ENCODE measurements at regions not wholly inside any gene's neighbourhood (a gene's known extent, or its start where the extent isn't known, plus 50 kb on each side); places are given as distances from the start of the nearest gene placed in this dataset.
"Not testable (repeated sequence)": the region's sequence is repeated elsewhere in the genome, so short reads cannot be mapped to it uniquely, and the experiment has no call there.

DNA sequence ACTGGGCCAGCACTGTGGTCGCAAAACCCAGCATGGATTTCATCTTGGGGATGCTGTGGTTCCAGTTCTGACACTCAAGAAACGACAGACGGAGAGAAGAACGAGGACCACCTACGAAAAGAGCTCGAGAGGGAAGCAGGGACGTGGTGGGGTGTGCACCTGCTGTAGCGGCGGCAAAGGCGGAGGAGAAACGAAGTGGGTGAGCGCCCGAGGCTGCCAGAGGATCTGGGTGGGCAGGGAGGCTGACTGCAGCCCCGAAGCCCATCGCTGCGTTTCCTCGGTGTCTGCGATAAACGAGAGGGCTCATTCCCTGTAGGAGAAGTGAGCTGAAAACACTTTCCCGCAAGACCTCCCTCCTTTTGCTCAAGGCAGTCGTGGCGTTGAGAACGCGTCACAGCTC, 246.1 kb downstream of the OR4C45 start:
- DNase-seq (ENCODE audit: low read depth in 1 of 2, low spot score in 1 of 2): no peak
- in situ Hi-C loops (cut with HindIII; ENCODE audit: low pct_unique_long_range_greater_than_20kb, low sequenced_read_pairs): no loop called here
- no peak for TF ChIP-seq JUND (IDR thresholded peaks at IDR 0.05; ENCODE audit: low read depth)

GRCh38 chr11:50298182-50298988, 265.7 kb downstream of the OR4C45 start:
- no peak for TF ChIP-seq JUND (IDR thresholded peaks at IDR 0.05; ENCODE audit: low read depth)
- no peak for DNase-seq (ENCODE audit: low read depth in 1 of 2, low spot score in 1 of 2)
- in situ Hi-C loops (cut with HindIII; ENCODE audit: low pct_unique_long_range_greater_than_20kb, low sequenced_read_pairs): no loop called here

GRCh38 chr11:50330723-50331122, 298.0 kb downstream of the OR4C45 start:
- DNase-seq (ENCODE audit: low read depth in 1 of 2, low spot score in 1 of 2): not testable (repeated sequence)

DNA sequence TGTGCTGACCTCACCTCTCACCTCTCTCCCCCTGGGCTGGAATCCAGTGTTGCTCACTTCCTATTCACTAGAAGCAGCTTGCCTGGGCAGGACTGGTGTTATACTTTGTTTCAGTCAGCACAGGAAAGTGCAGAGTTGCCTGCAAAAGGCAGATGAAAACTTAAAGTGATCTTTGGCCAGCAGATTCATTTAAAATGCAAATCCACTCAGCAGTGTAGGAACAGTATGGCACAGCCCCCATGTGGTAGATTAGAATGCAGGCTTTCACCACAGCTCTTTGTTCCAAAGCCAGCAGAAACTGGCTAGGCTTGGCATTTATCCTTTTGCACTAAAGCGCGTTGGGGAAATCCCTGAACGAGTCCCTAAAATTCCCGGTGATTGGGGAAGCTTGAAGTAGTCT, 301.2 kb downstream of the OR4C45 start:
- no peak for TF ChIP-seq JUND (IDR thresholded peaks at IDR 0.05; ENCODE audit: low read depth)
- DNase-seq (ENCODE audit: low read depth in 1 of 2, low spot score in 1 of 2): peak in 1 of 2 experiments; percentile 21
- in situ Hi-C loops (cut with HindIII; ENCODE audit: low pct_unique_long_range_greater_than_20kb, low sequenced_read_pairs): no loop called here

More at GRCh38 chr11:50330723-50331122, 298.0 kb downstream of the OR4C45 start:
- in situ Hi-C loops (cut with HindIII; ENCODE audit: low pct_unique_long_range_greater_than_20kb, low sequenced_read_pairs): not testable (repeated sequence)

DNA sequence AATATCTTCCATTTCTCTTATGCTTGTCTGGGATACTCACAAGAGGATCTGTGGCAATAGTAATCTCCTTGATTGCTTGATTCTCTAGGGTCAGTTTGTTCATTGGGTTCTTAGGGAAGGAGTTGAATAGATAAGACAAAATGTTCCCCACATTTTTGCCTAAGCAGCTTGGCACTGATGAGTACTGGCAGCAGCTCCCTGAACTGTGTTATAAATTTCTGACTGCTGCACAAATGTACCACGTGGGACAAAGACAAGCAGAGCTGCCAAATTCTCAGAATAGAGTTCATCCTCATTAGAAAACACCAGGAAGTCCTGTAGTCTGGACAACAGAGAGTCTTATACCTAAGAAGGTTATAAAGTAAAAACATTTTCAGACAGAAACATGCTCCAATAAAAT, 304.8 kb downstream of the OR4C45 start:
- in situ Hi-C loops (cut with HindIII; ENCODE audit: low pct_unique_long_range_greater_than_20kb, low sequenced_read_pairs); DNase-seq (ENCODE audit: low read depth in 1 of 2, low spot score in 1 of 2): not testable (repeated sequence)

DNA sequence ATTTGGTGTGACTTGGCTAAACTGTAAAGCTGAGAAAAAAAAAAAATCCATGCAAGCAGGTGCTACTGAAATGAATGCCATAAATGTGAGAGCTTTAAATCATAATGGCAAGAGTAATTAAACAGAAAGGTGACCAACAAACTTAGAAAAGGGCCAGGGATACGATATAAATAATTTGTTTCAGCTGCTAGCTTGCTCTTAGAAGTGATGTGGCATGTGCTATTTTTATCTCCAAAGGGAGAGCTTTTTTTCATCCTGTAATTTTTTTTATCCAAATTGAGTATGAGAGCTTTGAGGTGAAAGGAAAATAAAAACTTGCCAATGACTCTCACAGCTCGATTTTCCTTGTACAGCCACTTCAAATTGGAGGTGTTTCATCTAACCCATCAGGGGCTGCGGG, 315.3 kb downstream of the OR4C45 start:
- in situ Hi-C loops (cut with HindIII; ENCODE audit: low pct_unique_long_range_greater_than_20kb, low sequenced_read_pairs): not testable (repeated sequence)

DNA sequence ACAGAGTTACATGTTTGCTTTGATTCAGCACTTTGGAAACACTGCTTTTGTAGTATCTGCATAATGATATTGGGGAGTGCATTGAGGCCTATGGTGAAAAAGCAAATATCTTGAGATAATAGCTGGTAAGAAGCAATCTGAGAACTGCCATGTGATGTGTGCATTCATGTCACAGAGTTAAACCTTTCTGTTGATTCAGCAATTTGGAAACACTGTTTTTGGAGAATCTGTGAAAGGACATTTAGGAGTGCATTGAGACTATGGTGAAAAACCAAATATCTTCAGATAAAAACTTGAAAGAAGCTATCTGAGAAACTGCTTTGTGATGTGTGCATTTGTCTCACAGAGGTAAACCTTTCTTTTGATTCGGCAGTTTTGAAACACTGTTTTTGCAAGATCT, 346.8 kb downstream of the OR4C45 start:
- TF ChIP-seq JUND (IDR thresholded peaks at IDR 0.05; ENCODE audit: low read depth): no peak
- DNase-seq (ENCODE audit: low read depth in 1 of 2, low spot score in 1 of 2): no peak
- in situ Hi-C loops (cut with HindIII; ENCODE audit: low pct_unique_long_range_greater_than_20kb, low sequenced_read_pairs): no loop called here

More for the DNA sequence above, 315.3 kb downstream of the OR4C45 start:
- not testable (repeated sequence) for DNase-seq (ENCODE audit: low read depth in 1 of 2, low spot score in 1 of 2)

DNA sequence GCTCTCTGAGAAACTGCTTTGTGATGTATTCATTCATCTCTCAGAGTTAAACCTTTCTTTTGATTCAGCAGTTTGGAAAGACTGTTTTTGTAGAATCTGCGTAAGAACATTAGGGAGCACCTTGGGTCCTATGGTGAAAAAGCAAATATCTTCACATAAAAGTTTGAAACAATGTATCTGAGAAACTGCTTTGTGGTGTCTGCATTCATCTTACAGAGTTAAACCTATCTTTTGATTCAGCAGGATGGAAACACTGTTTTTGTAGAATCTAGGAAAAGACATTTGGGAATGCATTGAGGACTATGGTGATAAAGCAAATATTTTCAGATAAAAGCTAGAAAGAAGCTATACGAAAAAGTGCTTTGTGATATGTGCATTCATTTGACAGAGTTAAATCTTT, 361.3 kb downstream of the OR4C45 start:
- in situ Hi-C loops (cut with HindIII; ENCODE audit: low pct_unique_long_range_greater_than_20kb, low sequenced_read_pairs): no loop called here
- no peak for TF ChIP-seq JUND (IDR thresholded peaks at IDR 0.05; ENCODE audit: low read depth)
- DNase-seq (ENCODE audit: low read depth in 1 of 2, low spot score in 1 of 2): no peak

GRCh38 chr11:50412832-50413231, 380.2 kb downstream of the OR4C45 start:
- no peak for DNase-seq (ENCODE audit: low read depth in 1 of 2, low spot score in 1 of 2)
- in situ Hi-C loops (cut with HindIII; ENCODE audit: low pct_unique_long_range_greater_than_20kb, low sequenced_read_pairs): no loop called here
- TF ChIP-seq JUND (IDR thresholded peaks at IDR 0.05; ENCODE audit: low read depth): no peak

DNA sequence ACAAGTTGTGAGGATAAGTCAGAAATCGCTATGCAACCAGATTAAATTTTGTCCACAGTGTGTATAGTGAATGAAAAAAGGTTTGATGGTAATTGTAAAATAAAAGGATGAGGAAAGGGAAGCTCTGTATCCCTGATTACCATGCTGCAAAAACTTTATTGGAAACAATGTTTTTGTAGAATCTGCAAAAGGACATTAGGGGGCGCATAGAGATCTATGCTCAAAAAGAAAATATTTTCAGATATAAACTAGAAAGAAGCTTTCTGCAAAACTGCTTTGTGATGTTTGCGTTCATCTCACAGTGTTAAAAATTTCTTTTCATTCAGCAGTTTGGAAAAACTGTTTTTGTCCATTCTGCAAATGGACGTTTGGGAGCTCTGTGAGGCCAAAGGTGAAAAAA, 390.5 kb downstream of the OR4C45 start:
- in situ Hi-C loops (cut with HindIII; ENCODE audit: low pct_unique_long_range_greater_than_20kb, low sequenced_read_pairs): no loop called here

More for the DNA sequence above, 390.5 kb downstream of the OR4C45 start:
- no peak for DNase-seq (ENCODE audit: low read depth in 1 of 2, low spot score in 1 of 2)
- no peak for TF ChIP-seq JUND (IDR thresholded peaks at IDR 0.05; ENCODE audit: low read depth)

Measured in T47D (cell line).